ENCODE measurements at regions not wholly inside any gene's neighbourhood (a gene's known extent, or its start where the extent isn't known, plus 50 kb on each side); places are given as distances from the start of the nearest gene placed in this dataset.
A peak's percentile ranks its signal among the peaks of the same experiment; 100 is the strongest.

DNA sequence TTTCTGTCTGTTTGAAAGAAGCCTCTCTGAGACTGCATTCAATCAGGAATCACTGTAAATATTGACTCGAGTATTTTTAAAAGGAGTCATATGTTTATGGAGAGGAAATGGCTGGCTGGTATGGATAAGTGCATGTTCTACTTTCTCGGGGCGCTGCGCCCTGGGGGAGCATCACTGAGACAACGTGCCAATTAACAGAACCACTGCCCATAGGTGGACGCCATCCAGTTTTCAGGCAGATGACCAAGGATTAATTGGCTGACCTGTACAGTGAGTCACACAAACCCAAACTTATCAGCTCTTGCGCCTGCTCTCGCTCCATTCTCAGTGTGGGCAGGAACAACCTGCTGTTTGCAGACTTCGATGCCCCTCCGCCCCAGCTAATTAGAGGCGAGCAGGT lies 571.2 kb downstream of the QKI start:
- no peak for DNase-seq (ENCODE audit: low read depth)

DNA sequence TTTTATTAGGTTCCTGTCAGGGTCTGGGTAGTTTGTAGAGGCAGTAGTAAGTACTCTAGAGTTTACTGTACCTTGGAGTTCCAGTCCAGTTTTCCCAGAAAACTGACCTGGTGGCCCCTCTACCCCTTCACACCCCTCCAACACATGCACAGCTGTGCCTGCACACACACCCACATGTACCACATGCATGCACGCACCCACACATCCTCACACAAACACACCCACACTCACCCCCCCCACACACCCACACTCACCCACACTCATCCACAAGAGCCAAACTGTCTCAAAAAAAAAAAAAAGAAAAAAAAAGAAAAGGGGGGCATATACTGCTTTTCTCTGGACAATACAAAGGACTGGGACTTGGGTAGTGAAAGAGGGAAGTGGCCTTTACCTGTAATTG lies 570.5 kb downstream of the QKI start:
- DNase-seq (ENCODE audit: low read depth): no peak

DNA sequence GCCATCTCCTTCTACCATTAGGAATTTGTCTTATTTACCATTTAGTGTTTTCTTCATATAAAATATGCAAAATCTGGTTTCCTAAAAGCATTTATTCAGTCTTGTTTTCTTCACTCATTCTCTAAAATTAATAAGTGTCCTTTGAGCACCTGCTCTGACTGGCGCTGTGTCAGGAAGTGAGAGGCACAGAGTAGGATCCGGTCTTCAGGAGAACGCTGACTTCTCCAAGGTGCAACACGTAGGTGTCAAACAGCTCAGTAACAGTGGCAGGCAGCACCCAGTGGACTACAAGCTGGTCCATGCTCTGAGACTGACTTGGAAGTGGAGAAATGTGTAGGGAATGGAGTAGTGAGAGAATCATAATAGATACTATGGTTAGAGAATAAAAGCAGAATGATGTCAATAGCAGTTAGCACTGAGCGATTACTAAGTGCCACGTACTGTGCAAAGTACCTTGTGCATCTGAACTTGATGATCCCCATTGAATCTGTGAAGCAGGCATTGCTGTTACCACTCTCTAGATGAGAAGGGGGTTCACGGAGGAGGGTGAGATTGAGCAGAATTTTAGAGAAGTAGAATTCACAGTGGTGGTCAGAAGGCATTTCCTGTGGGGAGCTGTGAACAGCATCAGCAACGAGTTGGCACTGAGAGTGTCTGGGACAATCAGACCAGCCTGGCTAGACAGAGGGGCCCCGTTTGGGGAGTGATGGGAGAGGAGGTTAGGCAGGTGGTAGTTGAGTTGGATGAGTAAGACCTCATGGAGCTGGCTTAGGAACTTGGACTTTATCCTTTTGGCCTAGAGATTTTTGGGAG lies 569.8 kb downstream of the QKI start:
- DNase-seq (ENCODE audit: low read depth): no peak

GRCh38 chr6:163983679-163984078 lies 569.2 kb downstream of the QKI start:
- no peak for DNase-seq (ENCODE audit: low read depth)

DNA sequence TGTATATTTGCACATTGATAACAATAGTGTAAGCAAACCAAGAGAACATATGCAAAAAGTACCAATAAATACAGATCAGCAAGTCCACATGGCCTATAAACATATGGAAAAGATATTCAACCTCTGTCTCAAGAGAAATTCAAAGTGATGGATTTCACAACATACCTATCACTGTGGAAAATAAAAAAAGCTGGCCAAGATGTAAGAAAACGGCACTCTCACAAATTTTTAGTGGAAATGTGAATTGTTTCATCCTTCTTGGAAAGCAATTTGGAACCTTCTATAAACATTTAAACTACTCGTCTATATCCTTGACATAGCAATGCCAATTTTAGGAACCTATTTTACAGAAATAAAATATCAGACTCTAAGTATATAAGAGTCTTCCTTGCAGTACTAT lies 559.8 kb downstream of the QKI start:
- DNase-seq (ENCODE audit: low read depth): no peak

DNA sequence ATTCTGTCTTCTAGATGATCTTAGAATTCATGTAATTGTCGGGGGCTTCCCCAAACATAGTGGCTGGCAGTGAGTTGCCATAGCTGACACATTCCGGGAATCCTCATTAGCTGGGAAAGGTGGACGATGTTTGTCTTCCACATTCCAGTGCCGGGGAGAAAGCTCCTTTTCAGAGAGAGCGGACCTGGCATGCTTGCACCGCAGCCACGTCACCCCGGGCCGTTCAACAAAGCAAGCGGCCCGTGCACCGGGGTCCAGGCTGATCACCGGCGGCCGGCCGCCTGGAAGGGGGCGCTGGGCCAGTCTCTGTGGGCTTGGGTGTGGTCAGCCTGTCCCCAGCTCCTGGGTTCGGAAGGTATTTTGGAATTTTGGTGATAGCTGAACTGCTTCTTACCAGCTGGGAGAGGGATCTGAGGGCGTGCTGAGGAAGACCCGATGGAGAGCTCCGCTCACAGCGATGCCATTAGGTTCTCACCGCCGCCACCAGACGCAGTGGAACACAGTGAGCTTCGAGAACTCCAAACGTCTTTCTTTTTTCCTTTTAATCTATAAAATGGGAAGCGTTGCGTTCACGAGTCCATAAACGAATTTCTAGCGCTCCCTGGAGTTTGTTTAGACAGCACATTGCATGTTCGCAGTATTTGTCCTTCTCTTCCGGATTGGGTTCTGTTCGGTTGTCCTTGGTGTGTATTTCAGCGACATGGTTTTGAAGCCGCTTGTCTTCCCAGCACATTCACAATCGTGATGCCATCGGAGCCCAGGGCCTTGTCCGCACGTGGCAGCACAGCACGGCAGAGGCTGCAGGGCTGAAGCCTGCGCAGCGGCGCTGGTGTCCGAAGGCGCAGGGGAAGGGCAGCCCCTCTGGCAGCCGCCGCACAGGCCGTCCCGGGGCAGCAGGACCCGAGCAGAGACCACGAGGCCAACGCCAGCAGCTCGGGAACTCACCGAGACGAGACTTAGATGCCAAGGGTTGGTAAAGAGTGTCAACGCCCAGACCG lies 557.6 kb downstream of the QKI start:
- DNase-seq (ENCODE audit: low read depth): no peak

GRCh38 chr6:163970846-163971564 lies 556.5 kb downstream of the QKI start:
- no peak for DNase-seq (ENCODE audit: low read depth)

DNA sequence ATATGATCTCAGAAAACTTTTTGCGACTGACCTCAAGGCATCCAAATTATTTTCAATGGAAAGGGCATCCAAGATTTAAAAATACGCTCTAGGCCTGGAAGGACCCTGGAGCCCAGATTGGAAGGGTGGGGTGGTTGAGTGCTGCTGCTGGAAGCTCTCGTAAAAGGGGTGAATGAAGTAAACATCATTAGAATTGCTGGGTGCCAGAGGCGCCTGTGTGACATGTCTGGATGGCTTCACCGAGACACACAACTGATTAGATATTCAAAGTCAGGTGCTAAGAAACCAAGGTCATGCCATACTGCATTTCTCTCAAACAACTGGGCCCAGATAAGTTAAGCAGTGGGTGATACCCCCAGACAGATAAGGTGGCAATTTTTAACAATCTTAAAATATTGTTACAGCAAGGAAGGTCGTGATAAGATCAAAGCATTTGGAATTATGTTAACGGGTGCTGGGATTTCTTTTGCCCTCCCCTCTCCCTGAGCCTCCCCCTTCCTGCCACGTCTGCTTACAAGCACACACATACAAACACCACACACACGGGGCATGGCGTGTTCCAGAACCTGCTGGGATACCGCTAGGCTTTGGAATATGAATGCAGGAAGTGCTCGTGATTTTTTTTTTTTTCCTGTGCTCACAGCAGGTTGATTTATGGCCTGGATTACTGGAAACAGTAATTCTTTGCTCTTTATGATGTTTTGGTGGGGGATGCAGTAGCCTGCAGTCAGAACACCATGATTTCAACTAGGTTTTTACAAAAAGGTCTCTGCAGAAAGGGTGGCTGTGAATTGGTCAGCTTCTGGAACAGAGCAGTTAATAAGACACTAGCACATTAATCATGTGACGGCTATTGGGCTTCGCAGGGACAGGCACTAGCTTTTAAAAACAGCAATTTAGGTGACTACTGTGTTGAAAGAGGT lies 551.2 kb downstream of the QKI start:
- DNase-seq (ENCODE audit: low read depth): no peak

GRCh38 chr6:163964789-163965188 lies 550.3 kb downstream of the QKI start:
- no peak for DNase-seq (ENCODE audit: low read depth)

GRCh38 chr6:163963205-163964120 lies 548.9 kb downstream of the QKI start:
- no peak for DNase-seq (ENCODE audit: low read depth)

DNA sequence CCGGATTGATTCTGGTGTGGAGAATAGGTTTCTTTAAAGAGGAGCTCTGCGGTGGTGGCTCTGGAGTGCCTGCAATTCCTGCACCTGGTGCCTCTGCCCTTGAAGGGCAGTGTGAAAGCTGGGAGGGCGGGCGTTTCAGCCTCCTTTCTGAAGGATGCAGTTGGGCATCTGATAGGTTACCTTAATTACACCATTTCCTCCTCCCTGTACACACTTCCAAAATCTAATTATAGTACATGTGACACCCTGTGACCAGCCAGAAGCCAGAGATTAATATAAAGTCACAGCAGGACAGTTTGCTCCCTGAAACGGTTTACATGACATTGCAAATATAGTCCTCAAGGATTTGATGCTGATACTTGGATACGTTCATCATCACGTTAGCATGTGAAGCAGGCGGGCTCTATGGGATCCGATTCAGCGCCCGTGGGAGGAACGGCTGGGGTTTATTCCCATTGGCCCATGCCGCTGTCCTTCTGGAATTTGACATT lies 548.2 kb downstream of the QKI start:
- DNase-seq (ENCODE audit: low read depth): no peak

DNA sequence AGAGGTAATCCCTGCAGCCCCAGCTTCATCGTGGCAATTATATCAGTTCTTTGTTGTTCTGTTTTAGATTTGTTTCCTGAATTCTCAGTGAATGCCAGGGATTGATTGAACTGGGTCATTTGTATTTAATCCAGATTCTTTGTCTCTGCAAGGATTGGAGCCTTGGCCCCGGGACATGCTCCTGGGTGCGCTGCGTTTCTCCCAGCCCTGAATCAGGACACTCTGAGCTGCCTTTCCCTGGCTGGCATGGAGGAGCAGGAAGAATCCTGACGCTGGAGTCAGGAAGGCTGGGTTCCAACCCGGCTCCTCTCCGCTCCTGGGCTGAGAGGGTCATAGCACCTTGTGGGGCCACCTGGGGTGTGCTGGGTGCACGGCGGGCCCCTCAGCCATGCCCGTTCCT lies 545.6 kb downstream of the QKI start:
- DNase-seq (ENCODE audit: low read depth): no peak

DNA sequence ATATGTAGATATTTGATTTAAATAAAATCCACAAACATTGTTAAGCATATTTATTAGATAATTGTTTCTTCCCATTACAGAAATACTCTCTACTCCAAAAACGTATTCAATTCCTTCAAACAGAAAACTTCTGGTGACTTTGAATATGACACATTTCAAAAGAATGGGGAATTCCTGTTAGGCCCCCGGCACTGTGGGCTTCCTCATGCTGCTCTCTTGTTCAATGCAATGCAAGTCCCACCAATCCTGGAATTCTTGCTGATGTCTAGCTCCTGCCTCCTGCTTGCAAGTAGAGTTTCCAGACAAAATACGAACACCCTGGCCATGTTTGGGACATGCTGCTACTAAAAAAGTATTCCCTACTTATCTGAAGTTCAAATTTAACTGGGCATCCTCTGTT lies 544.1 kb downstream of the QKI start:
- no peak for DNase-seq (ENCODE audit: low read depth)

DNA sequence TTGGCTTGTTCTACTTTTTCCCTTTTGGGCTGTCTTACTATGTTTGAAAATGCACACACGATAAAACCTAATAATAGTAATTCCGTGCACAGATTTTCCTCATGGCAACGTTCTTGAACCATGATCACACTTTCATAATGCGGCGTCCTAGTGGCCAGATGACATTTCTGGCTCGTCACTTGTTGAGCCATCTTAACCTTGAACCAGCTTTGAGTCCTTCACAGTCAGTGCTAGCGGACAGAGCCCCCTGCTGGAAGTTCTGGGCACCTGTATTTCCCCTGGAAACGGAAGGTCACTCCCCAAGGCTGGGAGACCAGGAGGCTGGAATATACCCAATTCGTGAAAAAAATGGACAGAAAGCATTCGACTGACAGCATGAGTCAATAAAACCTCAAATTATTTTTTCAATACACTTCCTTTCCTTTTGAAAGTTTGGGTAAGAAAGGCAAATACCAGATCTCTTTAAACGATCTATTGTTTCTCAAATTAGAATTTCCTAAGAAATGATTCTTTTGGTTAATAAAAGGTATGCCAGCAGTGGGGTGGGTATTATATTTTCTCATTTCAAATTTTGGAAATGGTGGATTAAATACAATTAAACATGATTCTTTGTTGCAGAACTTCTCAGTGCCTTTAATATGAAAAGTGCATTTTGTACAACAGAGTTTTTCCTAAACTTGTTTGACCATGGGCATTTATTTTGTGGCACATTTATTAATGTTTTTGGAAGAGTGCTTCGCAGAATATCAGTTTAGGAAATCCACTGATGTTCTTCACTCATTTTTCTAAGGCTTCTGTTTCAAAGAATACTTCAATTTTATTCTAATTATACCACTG lies 542.3 kb downstream of the QKI start:
- peak; percentile 18 for DNase-seq (ENCODE audit: low read depth)

DNA sequence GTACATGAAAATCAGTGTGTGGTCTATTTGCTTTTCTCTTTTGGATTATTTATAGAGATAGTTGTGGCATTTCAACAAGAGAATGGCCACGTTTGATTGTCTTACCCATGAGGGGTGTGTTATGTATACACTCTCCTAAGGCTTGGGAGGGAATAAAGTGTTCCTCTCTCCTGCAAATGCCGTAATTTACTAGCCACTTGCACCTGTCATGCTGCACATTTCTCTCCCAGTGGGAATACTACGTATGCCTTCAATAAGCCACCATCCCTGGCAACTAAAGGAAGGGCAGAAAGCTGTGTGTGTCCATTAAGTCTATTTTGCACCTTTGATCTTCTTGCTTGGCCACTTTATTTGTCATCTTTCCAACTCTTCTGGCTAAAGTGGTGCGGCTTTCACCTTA lies 541.2 kb downstream of the QKI start:
- no peak for DNase-seq (ENCODE audit: low read depth)

GRCh38 chr6:163955096-163955495 lies 540.6 kb downstream of the QKI start:
- DNase-seq (ENCODE audit: low read depth): no peak

GRCh38 chr6:163954088-163954775 lies 539.7 kb downstream of the QKI start:
- DNase-seq (ENCODE audit: low read depth): no peak

- DNase-seq (ENCODE audit: low read depth): no peak
Measured at GRCh38 chr6:163952005-163952404, 537.5 kb downstream of the QKI start.

DNA sequence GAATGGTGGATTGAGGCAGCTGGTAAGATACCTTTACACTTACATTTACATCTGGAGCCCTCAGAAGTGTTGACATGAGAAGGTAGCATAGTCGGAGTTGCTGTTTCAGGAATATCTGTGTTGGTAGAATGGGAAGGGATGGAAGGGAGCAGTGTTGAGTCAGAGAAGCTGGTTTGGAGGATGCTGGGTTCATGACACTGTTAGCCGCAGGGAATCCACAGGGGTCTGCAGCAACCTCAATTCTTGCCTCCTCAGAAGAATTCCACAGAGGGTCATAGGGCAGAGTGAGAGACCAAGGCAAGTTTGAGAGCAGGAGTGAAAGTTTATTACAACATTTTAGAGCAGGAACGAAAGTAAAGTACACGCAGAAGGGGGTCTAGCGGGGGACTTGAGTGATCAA lies 536.8 kb downstream of the QKI start:
- no peak for DNase-seq (ENCODE audit: low read depth)

Data from T-helper 22 cell (primary cell).